Fibroblast of mammary gland (primary cell): ENCODE measurements at regions not wholly inside any gene's neighbourhood (a gene's known extent, or its start where the extent isn't known, plus 50 kb on each side); places are given as distances from the start of the nearest gene placed in this dataset.

Source experiments
- DNase-seq: peaks from one replicate; pipeline ENCODE4 v3.0.0-alpha.2; 2010; ENCODE audit warnings: low read depth
- H3K4me3 ChIP-seq: 2 replicates; pipeline ENCODE4 v1.5.1; 2011; ENCODE audit warnings: low read depth, mild to moderate bottlenecking, low read length, moderate library complexity; ENCODE audit not compliant: control insufficient read depth
- TF ChIP-seq, protein P1 (sequence below): conservative IDR thresholded peaks from 2 replicates; pipeline ENCODE4 v1.5.1; 2011; ENCODE audit warnings: low read depth, low read length, inconsistent platforms; ENCODE audit not compliant: control insufficient read depth, insufficient read depth

DNA sequence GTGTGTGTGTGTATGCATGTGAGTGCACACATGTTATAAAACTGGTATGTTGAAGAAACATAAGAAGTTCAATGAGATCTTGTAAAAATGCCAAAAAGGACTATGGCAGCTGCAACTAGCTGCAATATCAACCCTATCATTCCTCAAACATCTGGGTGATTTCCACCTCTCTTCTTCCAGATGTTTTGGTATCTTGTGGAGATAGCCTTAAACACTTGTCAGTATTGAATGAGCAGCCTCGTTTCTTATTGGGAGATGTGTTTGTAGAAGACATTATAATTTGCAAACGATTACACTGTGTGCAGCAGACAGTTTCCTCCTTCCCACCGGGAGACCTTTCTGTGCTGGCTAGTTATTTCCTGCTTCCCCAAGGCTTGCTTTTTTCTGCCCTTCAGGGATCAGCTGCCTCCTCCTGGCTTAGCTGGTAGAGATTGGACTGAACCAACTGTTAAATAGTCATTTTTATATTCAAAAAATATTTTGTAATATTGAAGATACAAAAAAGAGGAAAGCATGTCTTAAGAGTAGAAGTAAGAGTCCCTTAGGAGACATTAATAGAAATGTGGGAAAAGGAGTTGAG is 168.4 kb upstream of the MPDZ start:
- no peak overlapping the region for H3K4me3 ChIP-seq
- TF ChIP-seq, protein P1, sequence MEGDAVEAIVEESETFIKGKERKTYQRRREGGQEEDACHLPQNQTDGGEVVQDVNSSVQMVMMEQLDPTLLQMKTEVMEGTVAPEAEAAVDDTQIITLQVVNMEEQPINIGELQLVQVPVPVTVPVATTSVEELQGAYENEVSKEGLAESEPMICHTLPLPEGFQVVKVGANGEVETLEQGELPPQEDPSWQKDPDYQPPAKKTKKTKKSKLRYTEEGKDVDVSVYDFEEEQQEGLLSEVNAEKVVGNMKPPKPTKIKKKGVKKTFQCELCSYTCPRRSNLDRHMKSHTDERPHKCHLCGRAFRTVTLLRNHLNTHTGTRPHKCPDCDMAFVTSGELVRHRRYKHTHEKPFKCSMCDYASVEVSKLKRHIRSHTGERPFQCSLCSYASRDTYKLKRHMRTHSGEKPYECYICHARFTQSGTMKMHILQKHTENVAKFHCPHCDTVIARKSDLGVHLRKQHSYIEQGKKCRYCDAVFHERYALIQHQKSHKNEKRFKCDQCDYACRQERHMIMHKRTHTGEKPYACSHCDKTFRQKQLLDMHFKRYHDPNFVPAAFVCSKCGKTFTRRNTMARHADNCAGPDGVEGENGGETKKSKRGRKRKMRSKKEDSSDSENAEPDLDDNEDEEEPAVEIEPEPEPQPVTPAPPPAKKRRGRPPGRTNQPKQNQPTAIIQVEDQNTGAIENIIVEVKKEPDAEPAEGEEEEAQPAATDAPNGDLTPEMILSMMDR, result no peak
- DNase-seq, result no peak

DNA sequence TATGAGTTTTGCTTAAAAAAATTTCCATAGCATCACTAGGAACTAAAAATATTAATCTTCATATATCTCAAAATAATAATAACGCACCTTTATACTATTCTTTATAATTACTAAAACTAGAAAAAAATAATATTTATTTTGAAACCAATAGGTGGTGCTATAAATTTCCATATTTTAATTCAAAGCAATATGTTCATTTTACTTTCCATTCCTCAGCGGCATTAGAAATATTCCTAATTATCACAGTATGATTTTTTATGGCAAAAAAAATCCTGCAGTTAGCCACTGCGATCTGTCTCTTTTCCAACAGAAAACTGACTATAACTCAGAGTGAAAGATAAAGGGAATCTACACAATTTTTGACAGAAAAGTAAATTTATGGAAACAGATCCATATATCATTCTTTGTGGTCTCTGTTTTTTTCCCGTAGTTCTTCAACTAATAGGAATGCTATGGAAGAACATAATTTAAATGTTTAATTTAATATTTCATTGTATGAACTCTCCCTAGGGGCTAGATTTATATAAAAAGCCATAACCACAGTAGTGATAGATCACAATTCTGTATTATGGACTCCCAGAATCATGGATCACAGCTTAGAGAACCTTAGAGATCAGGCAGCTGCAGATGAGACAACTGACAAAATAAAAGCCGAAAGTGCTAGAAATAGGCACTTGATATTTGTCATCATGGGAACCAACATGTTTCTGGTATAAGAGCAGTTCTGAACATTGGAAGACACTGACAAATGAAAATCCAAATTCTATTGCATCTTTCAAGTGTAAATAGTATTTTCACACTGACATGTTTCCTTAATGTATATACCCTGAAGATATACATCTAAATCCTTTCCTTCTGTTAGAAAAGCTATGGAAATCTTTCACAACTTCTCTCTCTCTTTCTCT is 167.7 kb upstream of the MPDZ start:
- no peak overlapping the region for H3K4me3 ChIP-seq
- TF ChIP-seq, protein P1, result no peak
- no peak for DNase-seq

DNA sequence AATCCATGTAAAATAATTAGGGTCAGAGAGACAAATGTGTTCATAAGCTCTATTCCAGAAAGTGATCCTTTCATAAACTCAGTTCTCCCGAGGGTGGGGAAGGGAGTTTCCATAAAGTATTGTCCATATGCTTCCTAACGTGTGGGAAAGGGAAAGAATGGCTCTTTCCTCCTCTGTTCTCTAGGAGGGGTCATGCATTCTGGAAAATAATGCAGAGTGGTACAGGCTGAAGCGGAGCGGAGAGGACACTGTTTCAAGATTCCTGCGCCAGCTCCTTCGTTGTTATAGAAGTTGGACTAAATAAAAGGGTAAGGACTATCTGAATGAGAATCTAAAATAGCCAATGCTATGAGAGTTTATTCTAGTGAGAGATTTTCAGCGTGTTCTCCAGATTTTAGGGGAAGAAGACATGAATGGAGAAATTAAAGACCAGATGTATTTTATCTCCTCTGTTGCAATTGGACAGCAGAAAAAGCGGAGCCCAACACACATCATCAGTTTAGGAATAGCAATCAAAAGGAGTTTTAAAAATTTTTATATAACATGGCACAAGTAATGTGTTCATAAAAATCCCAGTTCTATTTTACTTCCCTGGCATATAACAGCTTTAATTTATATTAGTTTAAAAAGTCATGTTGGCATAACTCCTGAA is 166.9 kb upstream of the MPDZ start:
- TF ChIP-seq, protein P1, result no peak
- no peak overlapping the region for H3K4me3 ChIP-seq
- DNase-seq, result no peak

GRCh38 chr9:13445103-13445500 is 165.6 kb upstream of the MPDZ start:
- TF ChIP-seq, protein P1, result no peak
- no peak overlapping the region for H3K4me3 ChIP-seq
- DNase-seq, result no peak

DNA sequence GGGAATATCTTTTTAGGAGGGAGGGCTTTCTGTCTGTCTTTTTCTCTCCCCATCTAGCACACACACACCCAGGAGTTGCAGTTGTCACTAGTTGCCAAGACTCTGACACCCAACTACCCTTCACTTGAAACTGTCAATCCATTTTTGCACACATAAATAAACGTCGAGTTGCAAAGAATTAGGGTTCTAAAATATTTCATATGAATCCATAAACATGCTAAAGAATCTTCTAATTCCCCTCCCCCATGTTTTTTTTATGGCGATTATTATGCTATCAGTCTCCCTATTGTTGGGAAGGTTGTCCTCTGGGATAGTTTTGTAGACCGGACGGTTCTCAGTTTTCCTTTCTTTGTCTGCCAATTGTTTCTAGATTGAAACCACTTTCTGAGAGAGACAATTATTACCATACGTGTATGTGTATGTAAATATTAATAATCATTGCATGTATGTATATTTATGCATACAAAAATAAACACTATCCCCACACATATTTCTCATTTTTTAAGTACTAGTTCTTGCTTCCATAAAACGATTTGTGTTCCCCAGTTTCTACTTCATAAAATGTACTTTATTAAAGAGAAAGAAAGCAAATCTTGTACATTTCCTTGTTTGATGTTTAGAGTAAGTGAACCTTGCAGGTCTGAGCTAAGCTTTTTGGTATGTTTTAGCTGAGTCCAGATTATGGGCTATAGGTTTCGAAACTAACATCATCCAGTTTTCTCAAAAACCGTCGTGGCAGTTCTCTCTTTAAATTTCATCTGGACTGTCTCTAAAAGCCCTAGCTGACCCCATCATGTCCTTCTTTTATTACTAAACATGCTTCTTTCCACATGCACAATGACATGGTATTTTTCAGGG is 165.0 kb upstream of the MPDZ start:
- H3K4me3 ChIP-seq, result no peak overlapping the region
- TF ChIP-seq, protein P1, result no peak
- DNase-seq, result no peak

DNA sequence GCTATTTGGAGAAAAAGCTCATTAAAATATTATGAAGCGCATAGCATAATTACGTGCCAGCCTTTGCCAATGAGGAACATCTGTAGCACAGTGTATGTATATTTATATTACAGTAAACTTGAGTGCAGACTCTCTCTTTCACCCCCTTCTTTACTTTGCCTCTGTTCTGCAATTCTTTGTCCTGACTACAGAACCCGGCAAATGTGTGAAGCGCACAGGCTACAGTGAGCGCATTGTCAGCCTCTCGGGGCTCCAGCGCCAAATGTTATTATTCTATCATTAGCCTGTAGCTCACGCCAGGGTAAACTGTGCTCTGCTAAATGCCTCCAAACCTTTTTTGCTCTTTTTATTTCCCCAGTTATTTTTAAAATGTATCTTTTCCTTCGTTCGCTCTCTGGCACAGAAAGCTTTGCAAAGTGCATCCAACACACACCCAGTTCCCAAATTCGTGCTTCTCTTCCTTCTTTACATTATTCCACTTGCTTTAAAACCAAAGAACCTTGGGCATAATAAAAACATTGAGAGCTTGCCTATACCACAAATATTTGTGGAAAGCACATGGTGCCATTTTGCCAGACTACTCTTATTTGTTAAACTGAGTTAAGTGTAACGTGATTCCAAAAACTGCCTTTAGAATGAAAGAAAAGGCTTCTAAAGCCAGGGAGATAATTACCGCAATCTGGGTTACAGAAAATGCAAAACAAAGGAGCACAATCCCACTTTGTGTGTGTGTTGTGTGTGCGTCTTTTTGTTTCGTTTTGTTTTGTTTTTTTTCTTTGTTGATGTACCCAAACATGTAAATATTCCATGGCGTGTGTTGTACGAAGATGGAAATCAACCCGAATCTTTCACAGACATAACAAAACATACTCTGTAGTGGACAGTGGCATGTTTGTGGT is 164.1 kb upstream of the MPDZ start:
- TF ChIP-seq, protein P1, result no peak
- no peak for DNase-seq
- no peak overlapping the region for H3K4me3 ChIP-seq
